Bronchial epithelial cell (primary cell): ENCODE measurements at regions not wholly inside any gene's neighbourhood (a gene's known extent, or its start where the extent isn't known, plus 50 kb on each side); places are given as distances from the start of the nearest gene placed in this dataset.

ENCODE experiments used
- DNase-seq: peaks from one replicate; pipeline ENCODE4 v3.0.0-alpha.2; 2010; ENCODE audit warnings: low read depth
- FAIRE-seq: peaks from 2 replicates; lab custom pipeline; 2011; peaks lifted over from hg19 to GRCh38; lab: Jason Lieb, UNC
- H3K27me3 ChIP-seq: 2 replicates; pipeline ENCODE4 v1.5.1; 2011; ENCODE audit warnings: low read length; ENCODE audit not compliant: control insufficient read depth, insufficient read depth
- H3K36me3 ChIP-seq: 2 replicates; pipeline ENCODE4 v1.5.1; 2011; ENCODE audit warnings: low read length; ENCODE audit not compliant: control insufficient read depth, insufficient read depth
- H3K4me3 ChIP-seq: 2 replicates; pipeline ENCODE4 v1.5.1; 2011; ENCODE audit warnings: mild to moderate bottlenecking, low read depth, low read length, control low read depth
- CTCF ChIP-seq: IDR thresholded peaks from 2 replicates; pipeline ENCODE4 v1.5.1; 2011; ENCODE audit warnings: mild to moderate bottlenecking, moderate library complexity, low read length, control low read depth, inconsistent platforms; ENCODE audit not compliant: insufficient read depth, severe bottlenecking

GRCh38 chr4:135573251-135573650 lies 1371.7 kb upstream of the PABPC4L start:
- Histone ChIP-seq H3K36me3 (no peaks in the 10 kb centered on the region), H3K4me3 (no peak overlapping the region), H3K27me3 (no peaks in the 10 kb centered on the region)
- no peak for TF ChIP-seq CTCF
- FAIRE-seq (no peak), DNase-seq (no peak)

- Histone ChIP-seq H3K36me3 (no peaks in the 10 kb centered on the region), H3K4me3 (no peak overlapping the region), H3K27me3 (no peaks in the 10 kb centered on the region)
- FAIRE-seq (no peak), DNase-seq (no peak)
- no peak for TF ChIP-seq CTCF
Observed at GRCh38 chr4:135564090-135564489, 1362.5 kb upstream of the PABPC4L start.

- H3K4me3 ChIP-seq: no peak overlapping the region
- TF ChIP-seq CTCF: no peak
- no peaks in the 10 kb centered on the region for H3K36me3 ChIP-seq
- FAIRE-seq: no peak
- H3K27me3 ChIP-seq: no peaks in the 10 kb centered on the region
- DNase-seq: no peak
Observed at GRCh38 chr4:135553213-135553612, 1351.6 kb upstream of the PABPC4L start.

GRCh38 chr4:135552131-135552530 lies 1350.5 kb upstream of the PABPC4L start:
- no peak overlapping the region for H3K4me3 ChIP-seq
- DNase-seq (peak; percentile 2), FAIRE-seq (no peak)
- no peak for TF ChIP-seq CTCF
- H3K27me3 ChIP-seq: no peaks in the 10 kb centered on the region
- H3K36me3 ChIP-seq: no peaks in the 10 kb centered on the region

GRCh38 chr4:135548711-135549110 lies 1347.1 kb upstream of the PABPC4L start:
- no peak for TF ChIP-seq CTCF
- H3K4me3 ChIP-seq: no peak overlapping the region
- H3K36me3 ChIP-seq: no peaks in the 10 kb centered on the region
- no peaks in the 10 kb centered on the region for H3K27me3 ChIP-seq
- FAIRE-seq (no peak), DNase-seq (no peak)

GRCh38 chr4:135545616-135546317 lies 1344.2 kb upstream of the PABPC4L start:
- no peak for DNase-seq
- H3K4me3 ChIP-seq: no peak overlapping the region
- FAIRE-seq: no peak
- H3K36me3 ChIP-seq: no peaks in the 10 kb centered on the region
- no peaks in the 10 kb centered on the region for H3K27me3 ChIP-seq
- TF ChIP-seq CTCF: no peak
